Dermis microvascular lymphatic vessel endothelial cell (primary cell): ENCODE measurements at regions not wholly inside any gene's neighbourhood (a gene's known extent, or its start where the extent isn't known, plus 50 kb on each side); places are given as distances from the start of the nearest gene placed in this dataset.

Experiments
- DNase-seq, 2 donors: peaks; one replicate each; pipeline versions ENCODE4 v3.0.0 to v3.0.0-alpha.2; 2010; ENCODE audit warnings: low read depth in 2 of 2

DNA sequence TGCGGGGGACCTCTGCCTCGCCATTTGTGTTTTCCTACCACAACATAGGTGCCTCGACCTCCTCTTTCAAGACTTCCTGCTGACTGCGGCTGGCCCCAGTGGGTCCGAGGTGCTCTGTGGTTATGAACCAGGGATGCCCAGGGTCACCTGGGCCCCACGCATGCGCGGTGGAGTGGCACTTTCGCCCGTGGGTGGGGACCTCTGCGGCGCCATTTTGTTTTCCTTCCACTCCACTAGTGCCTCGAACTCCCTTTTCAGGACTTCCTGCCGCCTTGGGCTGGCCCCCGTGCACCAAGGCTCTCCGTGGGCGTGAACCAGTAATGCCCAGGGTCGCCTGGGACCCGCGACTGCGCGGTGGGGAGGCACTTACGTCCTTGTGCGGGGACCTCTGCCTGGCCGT lies 351.6 kb downstream of the ALG10 start:
- DNase-seq = no peak

DNA sequence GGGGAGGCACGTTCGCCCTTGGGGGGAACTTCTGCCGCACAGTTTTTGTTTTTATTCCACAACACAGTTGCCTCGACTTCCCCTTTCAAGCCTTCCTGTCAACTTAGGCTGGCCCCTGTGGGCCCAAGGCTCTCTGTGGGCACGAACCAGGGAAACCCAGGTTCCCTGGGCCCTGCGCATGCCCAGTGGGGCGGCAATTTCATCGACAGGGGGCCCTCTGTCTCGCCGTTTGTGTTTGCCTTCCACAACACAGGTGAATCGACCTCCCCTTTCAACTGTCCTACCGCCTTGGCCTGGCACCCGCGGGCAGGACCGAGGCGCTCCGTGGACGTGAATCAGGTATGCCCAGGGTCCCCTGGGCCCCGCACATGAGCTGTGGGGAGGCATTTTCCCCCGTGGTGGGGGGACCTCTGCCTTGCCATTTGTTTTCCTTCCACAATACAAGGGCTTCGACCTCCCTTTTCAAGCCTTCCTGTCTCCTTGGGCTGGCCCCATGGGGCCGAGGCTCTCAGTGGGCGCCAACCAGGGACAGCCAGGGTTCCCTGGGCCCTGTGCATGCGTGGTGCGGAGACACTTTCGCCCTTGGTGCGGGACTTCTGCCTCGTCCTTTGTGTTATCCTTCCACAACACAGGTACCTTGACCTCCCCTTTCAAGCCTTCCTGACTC lies 354.0 kb downstream of the ALG10 start:
- no peak for DNase-seq

DNA sequence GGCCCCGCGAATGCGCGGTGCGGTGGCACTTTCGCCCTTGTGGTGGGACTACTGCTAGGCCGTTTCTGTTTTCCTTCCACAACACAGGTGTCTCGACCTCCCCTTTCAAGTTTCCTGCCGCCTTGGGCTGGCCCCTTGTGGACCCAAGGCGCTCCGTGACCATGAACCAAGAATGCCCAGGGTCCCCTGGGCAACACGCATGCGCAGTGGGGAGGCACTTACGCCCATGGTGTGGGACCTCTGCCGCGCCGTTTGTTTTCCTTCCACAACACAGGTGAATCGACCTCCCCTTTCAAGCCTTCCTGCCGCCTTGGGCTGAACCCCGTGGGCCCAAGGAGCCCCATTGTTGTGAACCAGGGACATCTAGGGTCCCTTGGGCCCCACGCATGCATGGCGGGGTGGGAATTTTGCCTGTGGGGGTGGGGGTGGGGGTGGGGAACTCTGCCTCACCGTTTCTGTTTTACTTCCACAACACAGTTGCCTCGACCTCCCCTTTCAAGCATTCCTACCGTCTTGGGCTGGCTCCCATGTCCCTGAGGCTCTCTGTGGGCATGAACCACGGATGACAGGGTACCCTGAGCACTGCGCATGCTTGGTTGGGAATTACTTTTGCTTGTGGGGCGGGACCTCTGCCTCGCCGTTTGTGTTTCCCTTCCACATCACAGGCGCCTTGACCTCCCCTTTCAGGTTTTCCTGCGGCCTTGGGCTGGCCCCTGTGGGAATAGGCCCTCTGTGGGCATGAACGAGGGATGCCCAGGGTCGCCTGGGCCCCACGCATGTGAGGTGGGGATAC lies 355.1 kb downstream of the ALG10 start:
- no peak for DNase-seq

DNA sequence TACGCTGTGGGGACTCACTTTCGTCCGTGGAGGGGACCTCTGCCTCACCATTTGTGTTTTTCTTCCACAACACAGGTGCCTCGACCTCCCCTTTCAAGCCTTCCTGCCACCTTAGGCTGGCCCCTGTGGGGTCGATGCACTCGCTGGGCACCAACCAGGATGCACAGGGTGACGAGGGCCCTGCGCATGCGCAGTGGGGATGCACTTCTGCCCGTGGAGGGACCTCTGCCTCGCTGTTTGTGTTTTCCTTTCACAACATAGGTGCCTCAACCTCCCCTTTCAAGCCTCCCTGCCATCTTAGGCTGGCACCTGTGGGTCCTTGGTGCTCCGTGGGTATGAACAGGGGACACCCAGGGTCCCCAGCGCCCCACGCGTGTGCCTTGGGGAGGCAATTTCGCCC lies 356.8 kb downstream of the ALG10 start:
- no peak for DNase-seq

DNA sequence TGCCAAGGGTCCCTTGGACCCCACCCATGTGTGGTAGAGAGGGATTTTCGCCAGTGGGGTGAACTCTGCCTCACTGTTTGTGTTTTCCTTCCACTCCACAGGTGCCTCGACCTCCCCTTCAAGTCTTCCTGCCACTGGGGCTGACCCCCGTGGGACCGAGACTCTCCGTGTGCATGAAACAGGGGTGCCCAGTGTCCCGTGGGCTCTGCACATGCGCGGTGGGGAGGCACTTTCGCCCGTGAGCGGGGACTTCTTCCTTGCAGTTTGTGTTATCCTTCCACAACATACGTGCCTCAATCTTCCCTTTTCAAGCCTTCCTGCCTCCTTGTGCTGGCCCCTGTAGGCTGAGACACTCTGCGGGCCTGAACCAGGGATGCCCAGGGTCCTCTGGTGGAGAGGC lies 362.4 kb downstream of the ALG10 start:
- DNase-seq = no peak

DNA sequence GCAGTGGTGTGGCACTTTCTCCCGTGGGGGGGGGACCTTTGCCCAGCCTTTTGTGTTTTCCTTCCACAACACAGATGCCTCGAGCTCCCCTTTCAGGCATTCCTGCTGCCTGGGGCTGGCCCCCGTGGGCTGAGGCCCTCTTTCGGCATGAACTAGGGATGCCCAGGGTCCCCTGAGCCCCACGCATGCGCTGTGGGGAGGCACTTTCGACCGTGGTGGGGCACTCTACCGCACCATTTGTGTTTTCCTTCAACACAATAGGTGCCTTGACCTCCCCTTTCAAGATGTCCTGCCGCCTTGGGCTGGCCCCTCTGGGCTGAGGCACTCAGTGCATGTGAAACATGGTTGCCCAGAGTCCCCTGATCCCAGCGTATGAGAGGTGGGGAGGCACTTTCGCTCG lies 363.7 kb downstream of the ALG10 start:
- no peak for DNase-seq

DNA sequence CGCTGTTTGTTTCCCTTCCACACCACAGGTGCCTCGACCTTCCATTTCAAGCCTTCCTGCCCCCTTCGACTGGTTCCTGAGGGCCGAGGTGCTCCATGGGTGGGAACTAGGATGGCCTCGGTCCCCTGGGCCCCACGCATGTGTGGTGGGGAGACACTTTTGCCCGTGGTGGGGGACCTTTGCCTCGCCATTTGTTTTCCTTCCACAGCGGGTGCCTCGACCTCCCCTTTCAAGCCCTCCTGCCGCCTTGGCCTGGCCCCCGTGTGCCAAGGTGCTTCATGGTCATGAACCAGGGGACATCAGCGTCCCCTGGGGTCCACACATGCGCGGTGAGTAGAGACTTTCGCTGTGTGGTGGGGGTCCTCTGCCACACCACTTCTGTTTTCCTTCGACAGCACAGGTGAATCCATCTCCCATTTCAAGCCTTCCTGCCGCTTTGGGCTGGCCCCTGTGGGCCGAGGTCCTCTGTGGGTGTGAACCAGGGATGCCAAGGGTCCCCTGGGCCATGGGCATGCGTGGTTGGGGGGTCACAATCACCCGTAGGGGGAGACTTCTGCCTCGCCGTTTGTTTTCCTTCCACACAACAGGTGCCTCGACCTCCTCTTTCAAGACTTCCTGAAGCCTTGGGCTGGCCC lies 364.4 kb downstream of the ALG10 start:
- DNase-seq = no peak

DNA sequence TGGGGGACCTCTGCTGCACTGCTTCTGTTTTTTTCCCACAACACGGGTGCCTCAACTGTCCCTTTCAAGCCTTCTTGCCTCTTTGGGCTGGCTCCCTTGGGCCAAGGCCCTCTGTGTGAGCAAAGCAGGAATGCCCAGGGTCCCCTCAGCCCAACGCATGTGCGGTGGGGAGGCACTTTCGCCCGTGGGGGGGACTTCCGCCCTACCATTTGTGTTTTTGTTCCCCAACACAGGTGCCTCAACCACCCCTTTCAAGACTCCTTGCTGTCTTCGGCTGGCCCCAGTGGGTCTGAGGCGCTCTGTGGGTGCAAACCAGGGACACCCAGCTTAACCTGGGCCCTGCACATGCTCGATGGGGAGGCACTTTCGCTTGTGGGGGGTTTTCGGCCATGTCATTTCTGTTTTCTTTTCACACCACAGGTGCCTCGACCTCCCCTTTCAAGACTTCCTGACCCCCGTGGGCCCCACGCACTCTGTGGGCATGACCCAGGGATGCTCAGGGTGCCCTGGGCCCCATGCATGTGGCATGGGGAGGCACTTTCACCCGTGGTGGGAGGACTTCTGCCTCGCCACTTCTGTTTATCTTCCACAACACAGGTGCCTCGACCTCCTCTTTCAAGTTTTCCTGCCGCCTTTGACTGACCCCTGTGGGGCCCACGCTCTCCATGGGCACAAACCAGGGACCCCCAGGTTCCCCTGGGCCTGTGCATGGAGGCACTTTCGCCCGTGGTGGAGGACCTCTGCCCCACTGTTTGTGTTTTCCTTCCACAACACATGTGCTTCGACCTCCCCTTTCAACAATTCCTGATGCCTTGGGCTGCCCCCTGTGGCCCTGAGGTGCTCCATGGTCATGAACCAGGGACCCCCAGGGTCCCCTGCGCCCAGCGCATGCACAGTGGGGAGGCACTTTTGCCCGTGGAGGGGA lies 365.7 kb downstream of the ALG10 start:
- DNase-seq = no peak

DNA sequence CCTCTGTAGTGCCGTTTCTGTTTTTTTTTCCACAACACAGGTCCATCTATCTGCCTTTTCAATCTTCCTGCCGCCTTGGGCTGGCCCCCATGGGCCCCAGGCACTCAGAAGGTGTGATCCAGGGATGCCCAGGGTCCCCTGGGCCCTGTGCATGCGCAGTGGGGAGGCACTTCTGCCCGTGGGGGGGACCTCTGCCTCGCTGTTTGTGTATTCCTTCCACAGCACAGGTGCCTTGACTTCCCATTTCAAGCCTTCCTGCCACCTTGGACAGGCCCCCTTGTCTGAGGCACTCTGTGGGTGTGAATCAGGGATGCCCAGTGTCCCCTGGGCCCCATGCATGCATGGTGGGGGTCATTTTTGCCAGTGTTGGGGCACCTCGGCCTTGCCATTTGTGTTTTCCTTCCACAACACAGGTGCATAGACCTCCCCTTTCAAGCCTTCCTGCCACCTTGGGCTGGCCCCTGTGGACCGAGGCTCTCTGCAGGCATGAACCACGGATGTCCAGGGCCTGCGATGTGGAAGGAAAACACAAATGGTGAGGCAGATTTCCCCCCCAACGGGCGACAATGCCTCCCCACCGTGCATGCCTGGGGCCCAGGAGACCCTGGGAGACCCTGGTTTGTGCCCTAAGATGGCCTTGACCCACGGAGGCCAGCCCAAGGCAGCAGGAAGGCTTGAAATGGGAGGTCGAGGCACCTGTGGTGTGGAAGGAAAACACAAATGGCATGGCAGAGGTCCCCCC lies 366.5 kb downstream of the ALG10 start:
- no peak for DNase-seq

DNA sequence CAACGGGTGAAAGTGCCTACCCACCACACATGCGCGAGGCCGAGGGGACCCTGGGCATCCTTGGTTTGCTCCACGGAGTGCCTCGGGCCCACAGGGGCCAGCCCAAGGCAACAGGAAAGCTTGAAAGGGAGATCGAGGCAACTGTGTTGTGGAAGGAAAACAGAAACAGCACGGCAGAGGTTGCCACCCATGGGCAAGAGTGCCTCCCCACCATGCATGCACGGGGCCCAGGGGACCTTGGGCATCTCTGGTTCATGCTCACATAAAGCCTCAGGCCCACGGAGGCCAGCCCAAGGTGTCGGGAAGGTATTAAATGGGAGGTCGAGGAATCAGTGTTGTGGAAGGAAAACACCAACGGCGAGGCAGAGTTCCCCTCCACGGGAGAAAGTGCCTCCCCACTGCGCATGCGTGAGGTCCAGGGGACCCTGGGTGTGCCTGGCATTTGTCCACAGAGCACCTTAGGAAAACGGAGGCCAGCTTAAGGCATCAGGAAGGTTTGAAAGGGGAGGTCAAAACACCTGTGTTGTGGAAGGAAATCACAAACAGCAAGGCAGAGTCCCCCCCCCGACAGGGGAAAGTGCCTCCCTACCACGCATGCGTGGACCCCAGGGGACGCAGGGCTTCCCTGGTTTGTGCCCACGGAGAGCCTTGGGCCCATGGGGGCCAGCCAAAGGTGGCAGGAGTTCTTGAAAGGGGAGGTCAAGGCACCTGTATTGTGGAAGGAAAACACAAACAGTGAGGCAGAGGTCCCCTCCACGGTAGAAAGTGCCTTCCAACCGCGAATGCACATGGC lies 367.3 kb downstream of the ALG10 start:
- DNase-seq = no peak

DNA sequence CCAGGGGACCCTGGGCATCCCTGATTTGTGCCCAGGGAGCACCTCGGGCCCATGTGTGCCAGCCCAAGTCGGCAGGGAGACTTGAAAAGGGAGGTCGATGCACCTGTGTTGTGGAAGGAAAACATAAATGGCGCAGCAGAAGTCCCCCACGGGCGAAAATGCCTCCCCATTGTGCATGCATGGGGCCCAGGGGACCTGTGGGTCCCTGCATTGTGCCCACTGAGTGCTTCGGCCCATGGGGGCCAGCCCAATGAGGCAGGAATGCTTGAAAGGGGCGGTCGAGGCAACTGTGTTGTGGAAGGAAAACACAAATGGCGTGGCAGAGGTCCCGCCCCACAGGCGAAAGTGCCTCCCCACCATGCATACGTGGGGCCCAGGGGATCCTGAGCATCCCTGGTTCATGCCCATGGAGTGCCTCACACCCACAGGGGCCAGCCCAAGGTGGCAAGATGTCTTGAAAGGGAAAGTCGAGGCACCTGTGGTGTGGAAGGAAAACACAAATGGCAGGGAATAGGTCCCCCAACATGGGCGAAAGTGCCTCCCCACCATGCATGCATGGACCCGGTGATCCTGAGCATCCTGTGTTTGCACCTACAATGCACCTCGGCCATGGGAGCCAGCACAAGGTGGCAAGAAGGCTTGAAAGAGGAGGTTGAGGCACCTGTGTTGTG lies 368.0 kb downstream of the ALG10 start:
- no peak for DNase-seq

DNA sequence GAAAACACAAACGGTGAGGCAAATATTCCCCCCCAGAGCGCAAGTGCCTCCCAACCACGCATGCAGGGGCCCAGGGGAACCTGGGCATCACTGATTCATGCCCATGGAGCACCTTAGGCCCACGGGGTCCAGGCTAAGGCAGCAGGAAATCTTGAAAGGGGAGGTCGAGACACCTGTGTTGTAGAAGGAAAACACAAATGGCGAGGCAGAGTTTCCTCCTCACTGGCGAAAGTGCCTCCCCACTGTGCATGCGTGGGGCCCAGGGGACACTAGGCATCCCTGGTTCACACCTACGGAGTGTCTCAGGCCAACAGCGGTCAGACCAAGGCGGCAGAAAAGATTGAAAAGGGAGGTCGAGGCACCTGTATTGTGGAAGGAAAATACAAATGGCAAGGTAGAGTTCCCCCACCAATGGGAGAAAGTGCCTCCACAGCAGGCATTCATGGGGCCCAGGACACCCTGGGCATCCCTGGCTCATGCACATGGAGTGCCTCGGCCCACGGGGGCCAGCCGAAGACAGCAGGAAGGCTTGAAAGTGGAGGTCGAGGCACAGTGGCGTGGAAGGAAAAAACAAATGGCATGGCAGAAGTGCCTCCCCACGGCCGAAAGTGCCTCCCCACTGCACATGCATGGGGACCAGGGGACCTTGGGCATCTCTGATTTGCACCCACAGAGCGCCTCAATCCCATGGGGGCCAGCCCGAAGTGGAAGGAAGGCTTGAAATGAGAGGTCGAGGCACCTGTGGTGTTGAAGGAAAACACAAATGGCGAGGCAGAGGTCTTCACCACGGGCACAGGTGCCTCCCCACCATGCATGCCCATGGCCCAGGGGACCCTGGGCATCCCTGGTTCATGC lies 368.8 kb downstream of the ALG10 start:
- DNase-seq = no peak

DNA sequence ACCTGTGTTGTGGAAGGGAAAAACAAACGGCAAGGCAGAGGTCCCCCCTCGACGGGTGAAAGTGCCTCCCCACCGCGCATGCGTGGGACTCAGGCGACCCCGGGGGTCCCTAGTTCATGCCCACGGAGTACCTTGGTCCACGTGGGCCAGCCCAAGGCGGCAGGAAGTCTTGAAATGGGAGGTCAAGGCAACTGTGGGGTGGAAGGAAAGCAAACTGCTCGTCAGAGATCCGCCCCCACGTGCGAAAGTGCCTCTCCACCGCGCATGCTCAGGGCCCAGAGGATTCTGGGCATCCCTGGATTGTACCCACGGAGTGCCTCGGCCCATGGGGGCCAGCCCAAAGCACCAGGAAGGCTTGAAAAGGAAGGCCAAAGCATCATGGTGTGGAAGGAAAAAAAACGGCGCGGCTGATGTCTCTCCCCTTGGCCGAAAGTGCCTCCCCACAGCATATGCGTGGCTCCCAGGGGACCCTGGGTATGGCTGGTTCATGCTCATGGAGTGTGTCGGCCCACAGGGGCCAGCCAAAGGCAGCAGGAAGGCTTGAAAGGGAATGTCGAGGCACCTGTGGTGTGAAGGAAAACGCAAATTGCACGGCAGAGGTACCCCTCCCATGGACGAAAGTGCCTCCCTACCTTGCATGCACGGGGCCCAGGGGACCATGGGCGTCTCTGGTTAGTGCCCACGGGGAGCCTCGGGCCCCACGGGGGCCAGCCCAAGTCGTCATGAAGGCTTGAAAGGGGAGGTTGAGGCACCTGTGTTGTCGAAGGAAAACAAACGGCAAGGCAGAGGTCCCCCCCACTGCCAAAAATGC lies 369.7 kb downstream of the ALG10 start:
- no peak for DNase-seq

DNA sequence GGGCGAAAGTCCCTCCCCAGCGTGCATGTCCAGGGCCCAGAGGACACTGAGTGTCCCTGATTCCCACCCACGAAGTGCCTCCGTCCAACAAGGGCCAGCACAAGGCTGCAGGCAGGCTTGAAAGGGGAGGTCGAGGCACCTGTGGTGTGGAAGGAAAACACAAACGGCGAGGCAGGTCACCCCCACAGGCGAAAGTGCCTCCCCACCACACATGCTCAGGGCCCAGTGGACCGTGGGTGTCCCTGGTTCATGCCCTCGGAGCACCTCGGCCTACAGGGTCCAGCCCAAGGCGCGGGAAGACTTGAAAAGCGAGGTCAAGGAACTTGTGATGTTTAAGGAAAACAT lies 370.4 kb downstream of the ALG10 start:
- DNase-seq = no peak

DNA sequence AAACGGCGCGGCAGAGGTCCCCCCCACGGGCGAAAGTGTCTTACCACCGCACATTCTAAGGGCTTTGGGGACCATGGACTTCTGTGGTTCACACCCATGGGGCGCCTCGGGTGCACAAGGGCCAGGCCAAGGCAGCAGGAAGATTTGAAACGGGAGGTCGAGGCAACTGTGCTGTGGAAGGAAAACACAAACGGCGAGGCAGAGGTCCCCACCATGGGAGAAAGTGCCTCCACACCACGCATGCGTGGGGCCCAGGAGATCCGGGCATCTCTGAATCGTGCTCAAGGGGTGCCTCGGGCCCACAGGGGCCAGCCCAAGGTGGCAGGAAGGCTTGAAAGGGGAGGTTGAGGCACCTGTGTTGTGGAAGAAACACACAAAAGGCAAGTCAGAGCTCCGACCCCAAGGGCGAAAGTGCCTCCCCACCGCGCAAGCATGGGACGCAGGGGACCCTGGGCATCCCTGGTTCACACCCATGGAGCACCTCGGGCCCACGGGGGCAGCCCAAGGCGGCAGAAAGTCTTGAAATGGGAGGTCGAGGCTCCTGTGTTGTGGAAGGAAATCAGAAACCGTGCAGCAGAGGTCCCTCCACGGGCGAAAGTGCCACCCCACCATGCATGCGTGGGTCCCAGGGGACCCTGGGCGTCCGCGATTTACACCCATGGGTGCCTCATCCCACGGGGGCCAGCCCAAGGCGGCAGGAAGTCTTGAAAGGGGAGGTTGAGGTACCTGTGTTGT lies 371.0 kb downstream of the ALG10 start:
- no peak for DNase-seq

DNA sequence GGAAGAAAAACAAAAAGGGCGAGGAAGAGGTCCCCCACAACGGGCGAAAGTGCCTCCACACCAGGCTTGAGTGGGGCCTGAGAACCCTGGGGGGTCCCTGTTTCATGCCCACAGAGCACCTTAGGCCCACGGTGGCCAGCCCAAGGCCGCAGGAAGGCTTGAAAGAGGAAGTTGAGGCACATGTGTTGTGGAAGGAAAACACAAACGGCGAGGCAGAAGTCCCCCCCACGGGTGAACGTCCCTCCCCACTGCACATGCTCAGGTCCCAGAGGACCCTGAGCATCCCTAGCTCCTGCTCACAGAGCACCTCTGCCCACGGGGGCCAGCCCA lies 371.5 kb downstream of the ALG10 start:
- DNase-seq = no peak
